HCT116 (cell line): ENCODE measurements at regions not wholly inside any gene's neighbourhood (a gene's known extent, or its start where the extent isn't known, plus 50 kb on each side); places are given as distances from the start of the nearest gene placed in this dataset.

ENCODE experiments used
- ATAC-seq: fragments of 200-7000 bp; cut with Tn5 transposase; 2 replicates; pipeline ENCODE4 v1.9.1; 2020; ENCODE audit warnings: mild to moderate bottlenecking, moderate library complexity
- BruUV-seq: library from RNA; stranded (reverse); fragments of 400-500 nt; replicated peaks from 2 replicates; lab custom pipeline; 2021; lab: Mats Ljungman, UMichigan
- CTCF ChIA-PET: fragments of 300-600 bp; sonication (Branson Sonifier 250); formaldehyde crosslinking; loops from one replicate; lab custom pipeline; 2021; ENCODE audit warnings: antibody characterized with exemption; lab: Charles Lee
- POLR2A ChIA-PET: fragments of 300-600, 350-600 bp; sonication (Branson Sonifier 250); formaldehyde crosslinking; loops from one replicate; lab custom pipeline; 2021; ENCODE audit warnings: antibody characterized with exemption; lab: Charles Lee
- RAD21 ChIA-PET, 2 experiments: fragments of 300-600 bp; sonication (Branson Sonifier 250); formaldehyde crosslinking; loops; one replicate each; lab custom pipeline; 2023; ENCODE audit warnings: low total read pairs in 2 of 2; ENCODE audit not compliant: uncharacterized antibody in 2 of 2, unreplicated experiment in 2 of 2, low non-redundant PET in 1 of 2; lab: Charles Lee
- DNase-seq: peaks from one replicate; pipeline ENCODE4 v3.0.0-alpha.2; 2010; ENCODE audit warnings: low read depth, low spot score
- H2AFZ ChIP-seq: fragments of 200-600 bp; shearing (Covaris generic), sonication (generic); 2 replicates; pipeline ENCODE4 v1.6.1; 2017; ENCODE audit warnings: low read depth, mixed run types, mixed read lengths, antibody characterized with exemption, low read length; ENCODE audit not compliant: poor library complexity, severe bottlenecking
- H3K27ac ChIP-seq: 2 replicates; pipeline ENCODE4 v1.5.1; 2012; ENCODE audit warnings: low read depth, low read length
- H3K27me3 ChIP-seq: fragments of 200-600 bp; sonication (generic); 2 replicates; pipeline ENCODE4 v1.6.1; 2016; ENCODE audit warnings: mixed run types, low read length, mixed read lengths; ENCODE audit not compliant: insufficient read depth
- H3K36me3 ChIP-seq, 2 experiments: fragments of 200-500 bp in 1 of 2; fragments of 200-600 bp in 1 of 2; sonication (Bioruptor generic) in 1 of 2; sonication (generic) in 1 of 2; 2 replicates each; pipeline versions ENCODE4 v1.5.1 to v1.6.1; 2014 to 2016; ENCODE audit warnings: low read length in 2 of 2, inconsistent platforms in 1 of 2, mixed read lengths in 1 of 2, mixed run types in 1 of 2; ENCODE audit not compliant: insufficient read depth in 2 of 2, control insufficient read depth in 1 of 2
- H3K4me1 ChIP-seq, 2 experiments: fragments of 200-600 bp in 1 of 2; sonication (generic) in 1 of 2; 2 replicates each; pipeline versions ENCODE4 v1.5.1 to v1.6.1; 2012 to 2017; ENCODE audit warnings: low read length in 2 of 2, inconsistent platforms in 1 of 2, mild to moderate bottlenecking in 1 of 2, mixed read lengths in 1 of 2, mixed run types in 1 of 2, moderate library complexity in 1 of 2; ENCODE audit not compliant: insufficient read depth in 2 of 2, control insufficient read depth in 1 of 2
- H3K4me2 ChIP-seq: fragments of 200-600 bp; sonication (generic); 2 replicates; pipeline ENCODE4 v1.6.1; 2017; ENCODE audit warnings: mixed run types, low read length, mixed read lengths
- H3K4me3 ChIP-seq, 2 experiments: fragments of 200-600 bp in 1 of 2; sonication (generic) in 1 of 2; replicated peaks in 1 of 2; 2 replicates each; pipeline ENCODE4 v1.5.1; 2011 to 2016; ENCODE audit warnings: low read length in 2 of 2, control low read depth in 1 of 2, low read depth in 1 of 2, mild to moderate bottlenecking in 1 of 2, mixed read lengths in 1 of 2, mixed run types in 1 of 2
- H3K79me2 ChIP-seq: fragments of 200-600 bp; sonication (generic); 2 replicates; pipeline ENCODE4 v1.6.1; 2017; ENCODE audit warnings: mild to moderate bottlenecking, mixed run types, low read length, moderate library complexity, mixed read lengths; ENCODE audit not compliant: insufficient read depth
- H3K9ac ChIP-seq: fragments of 200-600 bp; sonication (generic); 2 replicates; pipeline ENCODE4 v1.6.1; 2016; ENCODE audit warnings: low read length, mixed read lengths
- H3K9me2 ChIP-seq: fragments of 200-600 bp; sonication (generic), shearing (Covaris generic); 2 replicates; pipeline ENCODE4 v1.6.1; 2017; ENCODE audit warnings: mixed run types, mild to moderate bottlenecking, moderate library complexity; ENCODE audit not compliant: insufficient read depth
- H3K9me3 ChIP-seq, 2 experiments: fragments of 200-500 bp in 1 of 2; fragments of 200-600 bp in 1 of 2; sonication (Bioruptor generic) in 1 of 2; sonication (generic) in 1 of 2; 2 replicates each; pipeline ENCODE4 v1.6.1; 2014 to 2017; ENCODE audit warnings: low read length in 2 of 2, mixed read lengths in 2 of 2, inconsistent platforms in 1 of 2, low read depth in 1 of 2, mild to moderate bottlenecking in 1 of 2, mixed run types in 1 of 2, moderate library complexity in 1 of 2; ENCODE audit not compliant: control insufficient read depth in 1 of 2, insufficient read depth in 1 of 2
- H4K20me1 ChIP-seq: fragments of 200-600 bp; sonication (generic), shearing (Covaris generic); 2 replicates; pipeline ENCODE4 v1.6.1; 2017; ENCODE audit warnings: mixed run types, mild to moderate bottlenecking, moderate library complexity; ENCODE audit not compliant: insufficient read depth
- CEBPB ChIP-seq: IDR thresholded peaks from 2 replicates; pipeline ENCODE4 v1.6.1; 2012; ENCODE audit warnings: low read depth
- EGR1 ChIP-seq: IDR thresholded peaks from 2 replicates; pipeline ENCODE4 v1.6.1; 2012; ENCODE audit warnings: low read depth
- FOSL1 ChIP-seq: IDR thresholded peaks from 2 replicates; pipeline ENCODE4 v1.6.1; 2012; ENCODE audit warnings: low read depth
- JUND ChIP-seq: IDR thresholded peaks from 2 replicates; pipeline ENCODE4 v1.6.1; 2012
- MAX ChIP-seq: IDR thresholded peaks from 2 replicates; pipeline ENCODE4 v1.6.1; 2012
- POLR2AphosphoS5 ChIP-seq: IDR thresholded peaks from 2 replicates; pipeline ENCODE4 v1.6.1; 2011; ENCODE audit warnings: mild to moderate bottlenecking, low read depth, low read length, moderate library complexity
- SIN3A ChIP-seq: IDR thresholded peaks from 2 replicates; pipeline ENCODE4 v1.6.1; 2012; ENCODE audit warnings: low read depth
- SP1 ChIP-seq: IDR thresholded peaks from 2 replicates; pipeline ENCODE4 v1.6.1; 2012; ENCODE audit warnings: low read depth
- SRF ChIP-seq: IDR thresholded peaks from 2 replicates; pipeline ENCODE4 v1.6.1; 2012; ENCODE audit warnings: low read depth
- YY1 ChIP-seq: IDR thresholded peaks from 2 replicates; pipeline ENCODE4 v1.6.1; 2011; ENCODE audit warnings: low read length, low read depth, moderate library complexity, mild to moderate bottlenecking; ENCODE audit not compliant: insufficient replicate concordance; ENCODE audit errors: extremely low read depth
- ZFX ChIP-seq: fragments of 450-650 bp; IDR thresholded peaks from 2 replicates; pipeline ENCODE4 v1.6.1; 2017
- intact Hi-C: fragments of 100-400 bp; cut with micrococcal nuclease; formaldehyde crosslinking; loops from 2 replicates; pipeline ENCODE4 v1.10.0; 2022
- TF ChIP-seq, protein P1 (sequence below), 3 experiments: fragments of 200-600 bp in 1 of 3; sonication (generic) in 1 of 3; IDR thresholded peaks in 2 of 3; conservative IDR thresholded peaks in 1 of 3; 2 replicates each; pipeline ENCODE4 v1.5.1; 2012 to 2017; ENCODE audit warnings: low read depth in 2 of 3, low read length in 2 of 3, antibody characterized with exemption in 1 of 3, borderline replicate concordance in 1 of 3, control low read depth in 1 of 3, mild to moderate bottlenecking in 1 of 3, mixed read lengths in 1 of 3, mixed run types in 1 of 3, moderate library complexity in 1 of 3; ENCODE audit not compliant: insufficient read depth in 1 of 3
- TF ChIP-seq, protein P2 (sequence below): IDR thresholded peaks from 2 replicates; pipeline ENCODE4 v1.6.1; 2012
- TF ChIP-seq, protein P3 (sequence below): IDR thresholded peaks from 2 replicates; pipeline ENCODE4 v1.6.1; 2011; ENCODE audit warnings: mild to moderate bottlenecking, low read length, moderate library complexity; ENCODE audit not compliant: insufficient replicate concordance; ENCODE audit errors: extremely low read depth

GRCh38 chr17:69672924-69673323 lies 258.4 kb downstream of the MAP2K6 start:
- no peak for ATAC-seq
- Histone ChIP-seq H3K79me2 (no peaks in the 10 kb centered on the region), H3K9me3 (no peaks in the 10 kb centered on the region), H3K9ac (no peak overlapping the region), H3K27ac (no peak overlapping the region)
- BruUV-seq: no TSS peak
- no peak for TF ChIP-seq JUND
- no peak for TF ChIP-seq POLR2AphosphoS5
- TF ChIP-seq, protein P1, sequence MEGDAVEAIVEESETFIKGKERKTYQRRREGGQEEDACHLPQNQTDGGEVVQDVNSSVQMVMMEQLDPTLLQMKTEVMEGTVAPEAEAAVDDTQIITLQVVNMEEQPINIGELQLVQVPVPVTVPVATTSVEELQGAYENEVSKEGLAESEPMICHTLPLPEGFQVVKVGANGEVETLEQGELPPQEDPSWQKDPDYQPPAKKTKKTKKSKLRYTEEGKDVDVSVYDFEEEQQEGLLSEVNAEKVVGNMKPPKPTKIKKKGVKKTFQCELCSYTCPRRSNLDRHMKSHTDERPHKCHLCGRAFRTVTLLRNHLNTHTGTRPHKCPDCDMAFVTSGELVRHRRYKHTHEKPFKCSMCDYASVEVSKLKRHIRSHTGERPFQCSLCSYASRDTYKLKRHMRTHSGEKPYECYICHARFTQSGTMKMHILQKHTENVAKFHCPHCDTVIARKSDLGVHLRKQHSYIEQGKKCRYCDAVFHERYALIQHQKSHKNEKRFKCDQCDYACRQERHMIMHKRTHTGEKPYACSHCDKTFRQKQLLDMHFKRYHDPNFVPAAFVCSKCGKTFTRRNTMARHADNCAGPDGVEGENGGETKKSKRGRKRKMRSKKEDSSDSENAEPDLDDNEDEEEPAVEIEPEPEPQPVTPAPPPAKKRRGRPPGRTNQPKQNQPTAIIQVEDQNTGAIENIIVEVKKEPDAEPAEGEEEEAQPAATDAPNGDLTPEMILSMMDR (IDR thresholded peaks at IDR 0.05 in 2 of 3, conservative IDR thresholded peaks at IDR 0.05 in 1 of 3; ENCODE audit: borderline replicate concordance in 1 of 3, insufficient read depth in 1 of 3, low read depth in 2 of 3, low read length in 2 of 3): no peak
- TF ChIP-seq YY1: no peak
- TF ChIP-seq, protein P2, sequence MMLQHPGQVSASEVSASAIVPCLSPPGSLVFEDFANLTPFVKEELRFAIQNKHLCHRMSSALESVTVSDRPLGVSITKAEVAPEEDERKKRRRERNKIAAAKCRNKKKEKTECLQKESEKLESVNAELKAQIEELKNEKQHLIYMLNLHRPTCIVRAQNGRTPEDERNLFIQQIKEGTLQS: no peak
- no peak for TF ChIP-seq ZFX
- no peak for TF ChIP-seq FOSL1
- TF ChIP-seq, all 23 proteins: peak for 0
- Histone ChIP-seq H3K27me3 (no peaks in the 10 kb centered on the region), H3K4me1 (no peaks in the 10 kb centered on the region), H2AFZ (no peak overlapping the region), H3K4me3 (no peak overlapping the region), H3K36me3 (no peaks in the 10 kb centered on the region), H4K20me1 (no peaks in the 10 kb centered on the region), H3K9me2 (no peaks in the 10 kb centered on the region), H3K4me2 (no peak overlapping the region)
- CTCF ChIA-PET: no interaction called here
- DNase-seq: no peak
- POLR2A ChIA-PET: no interaction called here
- intact Hi-C loops: no loop called here
- RAD21 ChIA-PET: no interaction called here

DNA sequence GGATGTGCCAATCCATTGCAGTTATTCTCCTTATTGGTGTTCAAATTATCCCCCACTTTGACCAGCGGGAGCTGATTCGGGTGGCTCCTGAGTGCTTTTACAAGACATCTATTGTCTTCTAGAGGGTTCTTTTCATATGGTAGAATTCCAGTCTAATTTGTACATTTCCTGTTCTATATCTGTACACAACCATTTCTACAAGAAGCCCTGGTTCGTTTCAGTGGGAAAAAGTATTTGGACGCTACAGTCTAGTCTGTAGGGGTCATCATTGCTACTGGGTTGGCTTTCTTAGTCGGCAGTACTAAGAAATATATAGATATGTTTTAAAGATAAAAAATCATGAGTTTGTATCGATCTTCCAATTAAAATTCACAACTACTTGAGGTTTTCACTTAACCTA lies 262.6 kb downstream of the MAP2K6 start:
- no peak overlapping the region for H3K9ac ChIP-seq
- ChIA-PET CTCF (no interaction called here), RAD21 (no interaction called here), POLR2A (no interaction called here)
- H3K4me3 ChIP-seq: no peak overlapping the region
- no peaks in the 10 kb centered on the region for H3K4me1 ChIP-seq
- no peaks in the 10 kb centered on the region for H3K79me2 ChIP-seq
- H3K4me2 ChIP-seq: no peak overlapping the region
- H3K27me3 ChIP-seq: no peaks in the 10 kb centered on the region
- no peaks in the 10 kb centered on the region for H4K20me1 ChIP-seq
- no peaks in the 10 kb centered on the region; a peak in 1 of 4 replicates for H3K9me3 ChIP-seq
- no peak for DNase-seq
- no peaks in the 10 kb centered on the region for H3K9me2 ChIP-seq
- ATAC-seq: no peak
- H2AFZ ChIP-seq: no peak overlapping the region
- H3K36me3 ChIP-seq: no peaks in the 10 kb centered on the region
- intact Hi-C loops: no loop called here
- no peak overlapping the region for H3K27ac ChIP-seq
- BruUV-seq: no TSS peak
- TF ChIP-seq YY1 (no peak), EGR1 (no peak), SP1 (no peak), ZFX (no peak), CEBPB (no peak), SRF (no peak), FOSL1 (no peak), SIN3A (no peak), MAX (no peak)
- TF ChIP-seq, protein P3, sequence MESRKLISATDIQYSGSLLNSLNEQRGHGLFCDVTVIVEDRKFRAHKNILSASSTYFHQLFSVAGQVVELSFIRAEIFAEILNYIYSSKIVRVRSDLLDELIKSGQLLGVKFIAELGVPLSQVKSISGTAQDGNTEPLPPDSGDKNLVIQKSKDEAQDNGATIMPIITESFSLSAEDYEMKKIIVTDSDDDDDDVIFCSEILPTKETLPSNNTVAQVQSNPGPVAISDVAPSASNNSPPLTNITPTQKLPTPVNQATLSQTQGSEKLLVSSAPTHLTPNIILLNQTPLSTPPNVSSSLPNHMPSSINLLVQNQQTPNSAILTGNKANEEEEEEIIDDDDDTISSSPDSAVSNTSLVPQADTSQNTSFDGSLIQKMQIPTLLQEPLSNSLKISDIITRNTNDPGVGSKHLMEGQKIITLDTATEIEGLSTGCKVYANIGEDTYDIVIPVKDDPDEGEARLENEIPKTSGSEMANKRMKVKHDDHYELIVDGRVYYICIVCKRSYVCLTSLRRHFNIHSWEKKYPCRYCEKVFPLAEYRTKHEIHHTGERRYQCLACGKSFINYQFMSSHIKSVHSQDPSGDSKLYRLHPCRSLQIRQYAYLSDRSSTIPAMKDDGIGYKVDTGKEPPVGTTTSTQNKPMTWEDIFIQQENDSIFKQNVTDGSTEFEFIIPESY: no peak
- TF ChIP-seq, protein P2: no peak
